Amniotic stem cell (primary cell): ENCODE measurements at regions not wholly inside any gene's neighbourhood (a gene's known extent, or its start where the extent isn't known, plus 50 kb on each side); places are given as distances from the start of the nearest gene placed in this dataset.
A peak's percentile ranks its signal among the peaks of the same experiment; 100 is the strongest.

Experiments
- DNase-seq: peaks from one replicate; lab custom pipeline; 2025; lab: John Stamatoyannopoulos, UW

DNA sequence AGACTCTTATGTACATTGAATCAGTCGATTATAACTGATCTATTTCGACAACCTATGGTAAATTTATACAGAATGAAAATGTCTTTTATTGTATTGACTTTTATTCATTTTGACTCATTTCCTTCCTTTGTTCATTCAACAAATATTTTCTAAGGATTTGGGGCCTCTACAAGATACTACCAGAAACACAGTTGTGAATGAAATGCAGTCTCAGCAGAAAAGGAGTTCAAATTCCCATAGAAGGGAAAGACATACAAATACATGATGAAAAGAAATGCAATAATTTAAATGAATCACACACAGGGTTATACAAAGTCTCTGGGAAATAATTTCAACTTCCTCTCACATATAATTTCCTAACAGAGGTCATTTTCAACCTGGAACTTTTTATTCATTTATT is 134.0 kb upstream of the SEMA3A start:
- no peak for DNase-seq

DNA sequence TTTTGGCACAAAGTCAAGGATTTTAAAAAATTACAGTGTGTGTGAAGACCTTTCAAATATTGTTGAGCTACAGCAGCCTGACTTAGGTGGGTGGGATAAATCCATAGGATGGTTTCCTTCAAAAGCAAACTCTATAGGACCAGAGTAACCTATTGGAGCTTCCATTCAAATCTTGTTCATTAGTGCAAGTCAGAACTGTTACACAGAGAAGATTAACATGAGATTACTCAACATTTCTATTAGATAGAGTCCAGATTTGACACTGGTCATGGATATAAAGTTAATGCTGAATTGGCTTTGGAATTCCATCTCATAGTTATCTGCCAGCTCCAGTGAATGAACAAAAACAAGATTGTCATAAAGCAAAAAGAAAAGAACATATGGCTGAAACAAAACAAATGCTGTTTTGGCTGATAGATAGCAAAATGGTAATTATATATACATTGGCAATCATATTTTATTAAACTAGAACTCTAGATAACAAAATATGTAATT is 129.6 kb upstream of the SEMA3A start:
- DNase-seq, result no peak

DNA sequence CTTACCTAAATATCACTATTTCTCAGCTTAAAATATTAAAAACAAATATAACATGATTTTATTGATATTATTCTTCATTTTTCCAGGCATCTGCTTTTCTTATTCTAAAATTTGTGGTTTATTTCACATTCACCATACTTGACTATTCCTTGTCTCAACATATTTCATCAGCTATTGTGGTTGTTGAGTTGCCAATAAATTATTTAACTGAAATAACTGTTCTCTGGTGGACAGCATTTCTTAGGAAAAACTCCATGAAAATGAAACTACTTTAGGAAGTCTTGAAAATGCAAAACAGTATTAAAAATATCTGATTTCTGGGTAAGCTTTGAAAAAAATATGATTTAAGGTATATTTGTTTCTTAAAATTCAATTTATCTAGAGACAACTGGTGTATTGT is 122.9 kb upstream of the SEMA3A start:
- DNase-seq, result no peak

DNA sequence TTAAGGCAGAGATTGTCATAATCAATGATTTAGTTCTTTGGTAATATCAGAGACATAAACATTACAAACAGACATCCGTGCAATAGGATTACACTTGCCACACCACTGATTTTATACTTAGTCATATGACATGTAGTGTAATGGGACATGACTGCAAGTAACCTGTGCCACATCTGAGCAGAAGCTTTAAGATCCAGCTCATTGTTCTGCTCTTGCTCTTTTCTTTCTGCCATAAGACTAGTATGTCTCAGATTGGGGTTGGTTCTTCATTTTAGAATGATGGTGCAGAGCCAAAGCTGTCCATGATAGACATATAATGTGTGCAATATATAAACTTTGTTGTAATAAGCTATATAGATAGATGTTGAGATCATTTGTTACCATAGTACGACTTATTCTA is 119.7 kb upstream of the SEMA3A start:
- DNase-seq, result no peak

DNA sequence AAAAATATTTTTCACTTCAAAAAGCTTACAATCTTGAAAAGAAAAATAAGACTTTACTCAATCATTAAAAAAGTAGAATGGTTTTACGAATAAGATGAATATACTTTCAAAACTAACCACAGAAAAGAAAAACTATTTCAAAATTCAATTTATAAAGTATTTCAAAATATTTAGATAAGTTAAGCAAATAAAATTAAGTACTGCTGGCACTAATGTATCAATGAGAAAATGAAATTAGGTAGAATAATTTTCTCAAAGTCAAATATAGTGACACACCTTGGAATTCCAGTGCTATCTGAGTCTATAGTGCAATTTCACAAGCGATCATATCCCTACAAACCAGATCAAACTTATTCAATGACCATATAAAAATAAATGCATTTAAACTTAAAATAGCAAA is 109.8 kb upstream of the SEMA3A start:
- no peak for DNase-seq

DNA sequence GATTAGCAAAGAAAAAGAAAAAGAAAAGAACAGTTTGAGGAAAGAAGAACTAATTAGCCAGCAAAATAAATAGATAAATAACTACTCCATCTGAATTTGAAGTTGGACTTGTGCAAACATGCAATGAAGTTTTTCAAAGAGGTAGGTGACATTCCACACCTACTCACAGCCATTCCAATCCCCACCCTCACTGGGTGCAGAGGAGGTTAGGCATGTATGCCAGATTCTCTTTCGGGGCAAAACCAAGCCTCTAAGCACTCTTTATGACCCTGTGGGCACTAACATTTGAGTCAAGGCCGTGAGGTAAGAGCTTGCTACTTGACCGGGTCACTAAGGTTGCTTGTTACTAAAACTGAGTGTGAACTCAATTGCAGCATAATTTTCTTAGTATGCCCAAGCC is 108.4 kb upstream of the SEMA3A start:
- no peak for DNase-seq

DNA sequence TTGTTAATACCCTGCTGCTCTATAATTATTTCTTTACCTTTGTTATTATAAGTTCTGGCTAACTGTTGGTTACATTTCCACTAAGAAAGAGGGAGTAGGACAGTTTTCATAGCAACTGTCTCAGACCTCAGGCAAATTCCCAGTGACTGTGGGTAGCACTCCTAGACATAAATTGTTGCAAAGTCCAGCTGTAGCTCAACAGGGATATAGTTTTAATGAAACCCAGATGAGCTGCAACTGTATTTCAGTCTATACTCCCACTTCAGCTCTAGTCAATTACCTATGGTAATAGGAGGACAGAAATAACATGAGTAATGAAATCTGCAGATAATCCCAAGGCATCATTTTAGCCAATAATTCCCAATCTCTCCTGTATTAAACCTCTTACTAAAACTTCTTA is 103.0 kb upstream of the SEMA3A start:
- no peak for DNase-seq

DNA sequence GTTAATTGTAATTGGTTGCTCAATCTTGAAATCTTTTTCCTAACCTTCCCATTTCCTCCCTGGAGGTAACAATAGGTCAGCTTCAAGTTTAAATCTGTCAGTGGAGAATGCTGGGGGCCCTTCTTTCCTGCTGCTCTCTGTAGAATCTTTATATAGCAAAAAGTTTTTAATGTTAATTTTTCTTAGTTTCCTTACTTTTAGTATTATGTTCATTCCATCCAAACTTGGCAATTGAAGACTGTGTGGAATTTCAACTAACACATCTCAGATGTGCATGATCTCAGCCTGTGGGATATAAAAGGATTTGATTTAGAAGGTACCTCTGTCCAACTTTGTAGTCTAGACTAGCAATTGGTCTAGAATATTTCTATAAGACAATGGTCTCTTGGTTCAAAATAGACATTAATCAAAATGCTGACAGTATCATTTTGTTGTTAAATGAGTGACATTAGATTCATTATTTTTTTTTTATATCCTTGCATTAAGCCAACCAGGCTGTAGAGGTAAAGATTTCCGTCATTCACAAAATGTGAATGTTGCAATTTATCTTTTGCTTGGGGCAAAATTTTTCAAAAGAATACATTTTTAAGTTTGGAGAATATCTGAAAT is 100.4 kb upstream of the SEMA3A start:
- DNase-seq, result no peak

DNA sequence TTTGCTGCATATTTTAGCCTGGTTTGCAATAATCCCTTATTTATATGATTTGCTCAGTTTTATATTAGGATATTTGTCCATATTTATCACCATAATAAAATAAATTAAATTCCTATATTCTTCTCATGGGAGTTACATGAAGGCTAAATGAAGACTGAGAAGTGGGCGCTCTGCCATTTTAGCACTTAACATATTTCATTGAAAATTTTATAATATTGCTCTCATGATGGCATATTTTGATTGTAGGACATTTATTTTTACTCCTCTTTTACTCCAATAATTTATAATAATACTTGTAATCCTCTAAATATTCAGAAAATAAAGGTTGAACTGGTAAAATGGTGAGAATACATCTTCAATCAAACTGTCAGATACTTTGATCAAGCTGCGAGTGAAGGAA is 99.8 kb upstream of the SEMA3A start:
- DNase-seq, result no peak

DNA sequence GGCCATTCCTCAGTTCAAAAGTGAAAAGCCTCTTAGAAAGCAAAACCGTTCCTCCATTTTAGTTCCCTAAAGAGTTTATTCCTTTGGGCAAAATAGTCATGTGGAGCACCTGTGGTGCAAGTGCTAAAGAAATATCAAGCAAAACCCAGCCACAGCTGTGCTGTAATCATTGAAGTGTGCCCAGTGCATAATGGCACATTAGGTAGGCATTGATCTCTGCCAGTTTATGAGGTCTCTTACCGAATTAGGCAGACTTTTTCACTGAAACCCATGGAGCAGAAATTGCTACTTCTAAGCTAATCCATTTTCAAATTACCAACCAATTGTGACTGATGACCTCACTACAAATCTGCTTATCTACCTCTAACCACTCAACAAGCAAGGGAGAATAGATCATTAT is 97.2 kb upstream of the SEMA3A start:
- no peak for DNase-seq

DNA sequence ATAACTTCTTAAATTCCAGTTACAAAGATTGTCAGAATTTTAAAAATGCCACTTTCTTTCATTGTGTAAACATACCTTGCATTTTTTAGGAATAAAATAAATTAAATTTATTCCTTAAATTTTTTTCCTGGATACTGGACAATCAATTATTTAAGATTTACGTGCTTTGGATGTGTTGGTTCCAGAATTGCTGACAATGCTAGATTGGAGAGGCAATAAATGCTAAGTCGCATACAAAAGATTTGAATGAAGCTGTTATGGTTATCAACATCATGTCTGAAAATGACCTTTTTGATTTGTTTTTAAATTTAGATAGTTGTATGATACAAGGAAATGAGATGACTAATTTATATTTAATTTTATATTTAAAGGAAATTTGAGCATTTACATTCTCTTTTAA is 89.2 kb upstream of the SEMA3A start:
- DNase-seq, result no peak

DNA sequence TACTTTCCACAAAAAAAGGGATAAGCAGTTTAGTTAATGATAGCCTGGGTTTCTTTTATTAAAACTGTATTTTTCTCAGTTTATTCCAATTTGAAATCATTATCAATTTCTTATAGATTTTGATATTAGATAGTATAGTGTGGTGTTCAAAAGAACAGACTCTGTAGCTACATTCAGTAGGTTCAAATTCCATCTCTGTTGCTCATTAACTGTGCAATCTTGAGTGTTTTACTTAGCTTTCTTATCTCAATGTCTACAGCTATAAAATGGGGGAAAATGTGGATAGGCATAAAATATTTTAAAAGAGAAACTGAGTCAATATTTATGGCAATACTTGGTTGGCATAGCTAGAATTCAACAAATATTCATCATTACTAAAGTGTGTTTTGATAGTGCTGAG is 86.9 kb upstream of the SEMA3A start:
- no peak for DNase-seq

DNA sequence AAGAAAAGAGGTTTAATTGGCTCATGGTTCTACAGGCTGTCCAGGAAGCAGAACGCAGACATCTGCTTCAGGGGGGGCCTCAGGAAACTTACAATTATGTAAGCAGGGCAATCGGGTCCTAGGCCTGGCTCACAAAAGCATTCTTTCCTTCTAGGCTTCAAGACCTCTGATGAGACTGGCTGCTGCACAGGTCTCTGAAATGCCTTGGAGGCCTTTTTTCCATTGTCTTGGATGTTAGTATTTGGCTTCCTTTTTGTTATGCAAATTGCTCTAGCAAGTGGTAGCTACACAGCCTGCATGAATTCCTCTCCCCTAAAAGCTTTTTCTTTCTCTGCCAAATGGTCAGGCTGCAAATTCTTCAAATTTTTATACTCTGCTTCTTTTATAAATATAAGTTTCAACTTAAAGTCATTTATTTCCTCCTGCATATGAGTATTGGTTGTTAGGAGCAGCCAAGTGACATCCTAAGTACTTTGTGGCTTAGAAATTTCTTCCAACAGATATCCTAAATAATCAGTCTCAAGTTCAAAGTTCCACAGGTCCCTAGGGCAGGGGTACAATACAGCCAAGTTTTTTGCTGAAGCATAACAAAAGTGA is 83.1 kb upstream of the SEMA3A start:
- no peak for DNase-seq

DNA sequence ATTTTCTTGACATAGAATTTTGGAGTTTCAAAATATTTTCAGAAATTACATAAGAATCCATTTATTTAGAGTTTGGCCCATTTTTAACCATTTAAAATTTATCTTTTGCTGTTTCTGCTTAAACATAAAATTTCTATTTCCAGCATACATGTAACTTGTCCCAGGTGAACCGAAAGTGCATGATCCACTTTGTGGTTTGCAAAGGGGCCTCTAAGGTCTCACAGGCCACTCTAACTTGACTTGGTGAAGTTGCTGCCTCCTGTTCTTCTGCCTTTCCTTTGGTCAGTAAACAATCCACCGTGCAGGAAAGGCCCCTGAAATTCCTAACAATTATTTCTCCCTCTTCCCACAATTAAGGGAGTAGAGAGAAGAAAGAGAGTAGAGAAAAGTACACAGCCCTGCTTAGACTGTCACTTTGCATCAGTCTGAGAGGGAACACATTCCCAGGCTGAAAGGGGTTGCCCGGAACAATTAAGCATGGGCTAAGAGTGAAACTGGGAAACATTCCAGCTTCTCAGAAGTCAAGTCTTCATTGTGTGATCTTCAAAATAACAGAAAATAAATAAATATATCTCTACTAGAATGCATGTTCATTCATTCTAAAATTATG is 79.5 kb upstream of the SEMA3A start:
- DNase-seq, result no peak

DNA sequence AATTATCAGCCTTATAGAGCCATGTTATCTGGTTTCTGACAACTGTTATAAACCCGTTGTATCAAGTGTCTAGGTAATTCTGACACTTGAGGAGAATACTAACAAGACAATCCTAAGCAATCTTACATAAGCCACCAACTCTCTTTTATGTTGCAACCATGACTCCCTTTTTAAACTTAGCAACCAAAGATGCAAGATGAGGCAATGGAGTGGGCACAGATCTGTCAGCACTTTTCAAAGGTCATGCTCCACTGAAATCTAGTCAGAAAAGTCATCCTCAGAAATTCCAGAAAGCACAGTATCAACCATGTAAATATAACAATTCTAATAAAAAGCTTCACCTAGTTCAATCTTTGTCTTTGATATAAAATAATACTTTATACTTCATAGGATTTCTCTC is 77.0 kb upstream of the SEMA3A start:
- DNase-seq, result no peak

DNA sequence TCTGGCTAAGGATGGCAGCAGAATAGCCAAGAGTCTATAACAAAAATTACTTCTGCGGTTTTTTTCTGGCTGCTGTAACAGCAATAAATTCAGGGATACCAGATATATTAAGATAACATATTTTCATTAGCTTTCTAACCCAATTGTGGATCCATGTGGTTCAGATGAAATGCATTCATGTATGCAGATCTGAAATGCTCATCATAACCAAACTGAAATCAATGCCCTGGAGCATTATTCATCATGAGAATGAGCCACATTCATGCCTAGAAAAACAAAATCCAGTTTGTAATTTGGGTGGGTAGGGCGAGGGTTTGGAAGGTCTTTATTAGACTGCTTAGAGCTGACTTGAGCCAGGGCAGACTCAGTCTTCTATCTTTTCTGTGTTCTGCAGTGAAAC is 69.8 kb upstream of the SEMA3A start:
- no peak for DNase-seq

DNA sequence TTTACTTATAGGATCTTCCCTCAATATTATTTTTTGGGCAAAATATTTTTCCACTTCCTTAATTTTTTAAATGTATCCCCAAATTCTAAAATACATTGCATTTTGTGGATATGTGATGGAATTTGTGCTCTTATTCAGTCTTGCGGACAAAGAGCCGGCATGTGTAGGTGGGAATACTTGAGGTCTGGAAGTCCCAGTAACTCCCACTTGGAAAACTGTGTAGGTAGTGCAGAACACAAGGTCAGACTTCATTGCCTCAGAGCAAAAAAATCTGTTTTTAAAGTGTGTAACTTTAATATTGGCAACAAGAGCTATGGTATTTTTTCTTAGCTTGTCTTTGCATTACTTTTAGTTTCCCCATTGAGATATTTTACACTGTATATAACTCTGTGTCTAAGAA is 68.5 kb upstream of the SEMA3A start:
- DNase-seq, result no peak

DNA sequence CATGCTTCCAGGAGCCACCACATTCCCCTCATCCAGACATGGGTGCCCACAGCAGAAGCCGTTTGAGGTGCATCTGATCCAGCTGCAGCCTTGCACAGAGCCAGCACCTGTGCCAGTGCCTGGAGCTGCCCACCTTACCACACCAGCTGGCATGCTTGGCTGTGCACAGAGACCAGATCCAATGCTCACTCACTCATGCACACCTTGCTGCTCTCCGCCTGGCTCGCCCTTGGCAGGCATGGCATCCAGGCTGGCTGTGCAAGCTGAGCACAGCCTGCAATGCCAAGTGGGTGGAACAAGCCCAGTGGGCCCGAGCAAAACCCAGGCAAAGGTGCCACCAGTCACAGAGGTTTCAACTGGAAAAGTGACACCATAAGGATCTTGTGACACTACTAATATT is 66.9 kb upstream of the SEMA3A start:
- DNase-seq, result no peak

DNA sequence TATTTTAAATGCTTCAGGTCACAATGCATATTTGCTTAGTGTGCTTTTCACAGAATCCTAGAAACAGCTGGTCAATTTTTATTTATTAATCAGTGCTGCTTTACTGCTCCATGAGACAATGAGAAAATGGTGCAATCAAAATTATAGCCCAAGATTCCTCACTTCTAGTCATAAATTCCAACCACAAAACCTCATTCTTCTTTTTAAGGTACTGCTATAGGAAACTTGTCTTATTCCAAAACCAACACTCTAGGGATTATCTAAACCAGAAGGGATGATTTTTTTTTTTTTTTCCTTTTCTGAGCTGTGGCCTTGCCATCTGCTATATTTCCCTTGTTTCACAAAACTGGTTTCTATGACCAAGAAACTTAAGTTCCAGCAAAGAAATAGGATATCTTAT is 64.0 kb upstream of the SEMA3A start:
- no peak for DNase-seq

DNA sequence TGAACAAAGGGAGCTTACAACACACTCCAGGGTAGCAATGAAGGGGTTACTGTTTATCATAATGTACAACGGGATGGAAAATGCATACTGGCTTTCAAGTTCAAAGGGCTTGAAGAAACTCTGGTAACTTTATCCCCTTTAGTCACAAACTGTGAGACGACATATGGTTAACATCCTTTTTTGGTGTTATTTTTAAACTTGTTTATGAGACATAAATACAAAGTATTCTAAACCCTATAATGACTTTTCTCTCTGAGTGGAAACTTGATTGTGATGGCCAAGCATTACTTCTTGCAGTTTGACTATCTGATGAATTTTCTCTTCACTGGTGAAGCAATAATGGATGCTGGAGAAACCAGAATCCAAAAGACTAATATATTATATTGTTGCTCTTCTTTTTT is 62.0 kb upstream of the SEMA3A start:
- DNase-seq, result no peak

DNA sequence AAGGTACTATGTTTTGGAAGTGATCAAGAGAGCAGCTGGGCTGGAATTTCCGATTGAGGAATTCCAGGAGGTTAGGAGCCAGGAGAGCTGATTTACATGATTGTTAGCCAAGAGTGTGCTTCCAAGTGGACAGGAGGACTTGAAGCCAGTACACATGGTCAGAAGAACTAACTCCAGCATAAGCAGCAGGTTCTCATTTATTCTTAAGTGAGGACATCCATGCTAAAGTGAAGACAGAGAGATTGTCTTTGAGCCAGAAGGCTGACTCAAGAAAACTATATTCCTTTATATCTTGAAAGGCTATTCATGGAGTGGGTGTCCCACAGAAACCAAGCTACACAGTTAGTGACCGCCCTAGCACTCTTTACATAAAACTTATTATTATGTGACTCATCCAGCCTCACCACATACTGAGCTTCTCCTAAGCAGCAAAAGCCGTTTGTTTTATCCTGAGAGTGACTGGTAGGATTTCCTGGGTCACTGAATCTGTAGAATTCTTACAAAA is 56.7 kb upstream of the SEMA3A start:
- peak; percentile 40 for DNase-seq

DNA sequence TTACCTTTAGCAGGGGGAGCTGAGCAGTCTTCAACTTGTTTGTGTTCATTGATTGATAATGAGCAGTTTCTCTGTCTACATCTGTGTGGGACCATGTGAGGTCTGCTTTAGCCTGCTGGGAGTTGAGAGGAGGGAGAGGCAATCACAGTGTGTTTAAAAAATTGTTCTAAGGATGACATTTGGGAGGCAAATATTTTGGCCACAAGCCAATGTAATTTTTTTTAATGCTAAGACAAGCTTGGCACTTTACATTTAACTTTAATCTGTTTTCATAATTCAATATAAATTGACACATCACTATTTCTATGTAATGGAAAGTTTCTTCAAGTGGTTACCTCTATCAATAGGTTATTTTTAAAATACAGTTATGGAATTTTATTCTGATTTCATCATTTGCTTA is 55.9 kb upstream of the SEMA3A start:
- no peak for DNase-seq

DNA sequence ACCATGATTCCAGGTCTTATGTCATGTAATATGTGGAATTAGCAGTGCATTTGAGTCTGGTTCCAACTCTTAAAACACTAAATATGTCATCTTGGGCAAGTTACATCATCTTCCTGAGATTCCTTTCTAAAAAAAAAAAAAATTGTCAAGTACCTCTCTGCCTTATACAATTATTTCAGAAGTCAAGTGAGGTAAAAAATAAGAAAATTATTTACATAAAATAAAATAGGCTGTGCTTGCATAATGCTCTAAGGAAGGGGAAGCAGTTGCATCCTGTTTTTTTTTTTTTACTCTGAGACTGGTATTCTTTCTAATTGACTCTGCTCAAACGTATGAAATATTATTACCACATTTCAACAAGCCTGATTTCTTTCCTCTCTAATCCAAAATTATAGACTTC is 55.1 kb upstream of the SEMA3A start:
- DNase-seq, result no peak

DNA sequence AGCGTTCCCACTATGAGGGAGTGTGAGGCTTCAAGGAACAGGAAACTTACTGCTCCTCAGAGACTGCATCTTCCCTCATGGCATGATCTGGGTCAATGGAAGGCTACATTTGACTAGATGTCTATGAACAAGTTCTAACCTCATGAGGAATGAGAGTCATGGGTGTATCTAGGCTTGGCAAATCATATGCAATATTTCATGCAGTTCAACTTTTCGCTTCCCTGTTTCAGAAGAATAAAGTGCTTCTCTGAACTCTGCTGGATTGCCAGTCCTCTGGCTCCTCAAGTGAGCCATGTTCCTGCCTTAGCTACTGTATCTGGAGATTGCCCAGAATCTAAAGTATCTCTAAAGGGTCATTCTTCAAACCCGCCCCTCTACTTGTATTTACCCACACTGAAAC is 54.3 kb upstream of the SEMA3A start:
- DNase-seq, result no peak
